Inferior parietal cortex (tissue), 1 donor: ENCODE measurements at regions not wholly inside any gene's neighbourhood (a gene's known extent, or its start where the extent isn't known, plus 50 kb on each side); places are given as distances from the start of the nearest gene placed in this dataset.

Experiments used
- DNase-seq: peaks from one replicate; pipeline ENCODE4 v3.0.0-alpha.2; 2016; ENCODE audit errors: extremely low spot score

DNA sequence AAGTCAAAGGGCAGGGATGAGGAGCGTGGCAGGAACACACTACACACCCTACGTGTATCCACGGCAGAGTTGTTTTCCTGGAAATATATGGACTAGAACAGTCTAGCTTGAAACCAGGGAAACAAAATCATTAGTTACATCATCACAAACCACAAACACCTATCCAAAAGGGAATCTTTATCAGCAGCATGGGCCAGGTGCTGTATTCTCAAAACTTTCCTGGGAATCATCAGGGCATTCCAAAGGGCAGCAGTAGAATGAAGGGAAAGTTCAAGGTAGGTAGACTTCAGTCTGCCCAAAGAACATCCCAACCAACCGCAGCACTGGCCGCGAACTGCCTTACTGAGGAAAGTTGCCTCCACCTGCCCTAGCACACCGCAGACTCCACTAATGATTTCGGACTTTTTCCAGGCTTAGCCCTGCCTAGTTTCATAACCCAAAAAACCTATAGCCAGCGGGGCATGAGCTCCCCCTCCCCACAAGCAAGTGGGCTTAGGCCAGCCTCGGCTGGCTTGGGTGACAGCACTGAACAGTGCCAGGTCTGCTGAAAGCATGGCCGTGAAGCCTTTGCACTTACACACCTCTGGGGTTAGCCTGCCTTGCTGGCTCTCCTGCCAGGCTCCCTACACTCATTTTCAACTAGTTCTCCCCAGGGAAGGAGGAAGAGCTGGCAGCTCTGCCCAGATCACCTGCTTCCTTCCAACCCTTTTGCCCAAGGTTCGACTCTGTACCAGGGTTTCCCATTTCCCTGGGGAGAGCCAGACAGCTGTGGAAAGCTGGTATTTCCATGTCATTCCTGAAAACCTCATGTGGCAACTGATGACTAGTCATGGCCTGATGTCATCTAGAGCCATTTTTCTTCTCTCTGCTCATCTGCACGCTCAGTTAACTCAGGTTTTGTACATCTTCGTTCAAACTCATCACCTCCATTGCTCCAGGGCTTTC lies 77.3 kb upstream of the UBAC2 start:
- DNase-seq, result no peak

DNA sequence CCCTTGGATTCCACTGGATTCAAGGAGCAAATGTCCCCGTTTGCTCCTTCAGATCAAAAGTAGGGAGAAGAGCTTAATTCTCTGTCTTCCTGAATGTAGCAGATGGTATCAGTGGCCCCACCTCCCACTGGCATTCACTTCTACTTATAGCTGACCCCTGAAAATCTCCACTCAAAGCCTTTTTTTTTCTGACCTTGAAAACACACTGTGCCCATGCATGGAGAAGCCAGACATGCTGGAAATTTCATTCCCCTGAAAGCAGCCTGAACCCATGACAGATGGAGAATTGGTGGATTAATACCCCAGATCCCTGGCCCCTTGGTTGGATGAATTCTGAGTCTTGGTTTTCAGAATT lies 76.6 kb upstream of the UBAC2 start:
- DNase-seq, result no peak

DNA sequence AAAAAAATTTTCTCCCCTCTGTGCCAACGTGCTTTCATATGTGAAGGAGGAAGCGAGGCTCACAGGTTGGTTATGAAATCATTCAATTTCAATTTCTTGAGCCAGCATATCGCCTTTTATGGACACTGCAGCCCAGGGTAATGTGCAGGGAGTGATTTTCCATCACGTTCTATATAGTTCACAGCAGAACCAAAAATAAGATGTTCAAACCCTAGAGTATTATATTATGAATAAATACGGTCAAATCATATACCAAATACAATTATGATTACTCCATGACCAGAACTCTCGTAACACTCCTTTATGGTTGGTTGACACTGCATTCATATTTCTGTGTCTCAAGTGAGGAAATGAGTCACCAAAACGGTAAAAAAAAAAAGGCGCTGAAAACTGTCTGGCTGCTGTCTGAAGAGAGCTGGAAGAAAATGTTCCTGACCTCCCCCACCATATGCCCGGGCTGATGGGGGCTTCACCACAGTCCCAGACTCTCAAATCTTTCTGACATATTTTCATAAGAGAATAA lies 75.8 kb upstream of the UBAC2 start:
- peak; percentile 42 for DNase-seq

DNA sequence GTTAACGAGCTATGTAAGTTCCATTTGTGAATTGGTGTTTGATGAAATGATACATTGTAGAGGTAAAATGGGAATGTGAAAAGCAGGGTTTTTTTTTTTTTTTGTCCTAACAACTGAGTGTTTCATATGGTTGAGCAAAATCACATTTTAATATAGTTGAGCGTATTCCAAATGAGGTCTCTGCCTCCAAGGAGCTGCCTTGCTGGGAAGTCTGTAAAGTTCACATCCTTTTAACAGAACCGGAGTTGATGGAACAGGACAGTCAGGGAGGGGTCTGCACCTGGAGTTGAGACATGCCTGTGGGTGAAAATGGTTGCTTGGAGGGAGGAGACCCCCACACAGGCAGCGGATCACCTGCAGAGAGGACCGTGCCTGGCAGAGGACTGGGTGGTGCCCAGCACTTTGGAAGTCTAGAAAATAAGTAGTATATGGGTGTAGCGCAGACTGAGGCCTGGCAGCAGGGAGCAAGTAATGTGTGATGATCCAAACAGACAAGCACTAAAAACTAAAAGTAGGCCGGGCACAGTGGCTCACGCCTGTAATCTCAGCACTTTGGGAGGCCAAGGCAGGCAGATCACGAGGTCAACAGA lies 75.2 kb upstream of the UBAC2 start:
- DNase-seq, result peak; percentile 5

DNA sequence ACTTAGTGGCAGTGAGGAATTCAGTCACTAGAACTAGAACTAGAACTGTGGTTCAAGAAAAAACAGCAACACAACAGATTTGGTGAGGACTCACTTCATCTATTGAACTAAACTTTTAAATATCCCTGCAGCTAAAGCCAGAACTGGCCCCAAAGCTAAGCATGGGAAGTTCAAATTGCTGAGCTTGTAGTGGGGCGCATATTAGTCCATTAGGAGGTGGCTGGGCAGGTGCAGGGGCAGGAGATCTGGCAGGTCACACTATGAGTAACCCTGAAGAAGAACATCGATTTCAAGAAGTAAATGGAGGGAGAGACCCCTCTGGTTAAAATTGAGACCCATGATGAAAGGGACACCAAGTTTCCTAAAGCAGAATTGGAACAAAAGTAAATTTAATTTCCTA lies 73.8 kb upstream of the UBAC2 start:
- no peak for DNase-seq

DNA sequence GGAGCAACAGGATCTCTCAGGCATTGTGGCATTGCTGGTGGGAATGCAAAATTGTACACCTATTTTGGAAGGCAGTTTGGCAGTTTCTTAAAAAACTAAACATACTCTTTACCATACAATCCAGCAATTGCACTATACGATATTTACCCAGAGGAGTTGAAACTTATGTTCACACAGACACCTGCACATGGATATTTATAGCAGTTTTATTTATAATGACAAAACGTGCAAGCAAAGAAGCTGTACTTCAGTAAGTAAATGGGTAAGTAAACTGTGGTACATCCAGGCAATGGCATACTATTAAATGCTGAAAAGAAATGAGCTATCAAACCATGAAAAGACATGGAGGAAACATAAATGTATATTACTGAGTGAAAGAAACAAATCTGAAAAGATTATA lies 71.6 kb upstream of the UBAC2 start:
- no peak for DNase-seq

DNA sequence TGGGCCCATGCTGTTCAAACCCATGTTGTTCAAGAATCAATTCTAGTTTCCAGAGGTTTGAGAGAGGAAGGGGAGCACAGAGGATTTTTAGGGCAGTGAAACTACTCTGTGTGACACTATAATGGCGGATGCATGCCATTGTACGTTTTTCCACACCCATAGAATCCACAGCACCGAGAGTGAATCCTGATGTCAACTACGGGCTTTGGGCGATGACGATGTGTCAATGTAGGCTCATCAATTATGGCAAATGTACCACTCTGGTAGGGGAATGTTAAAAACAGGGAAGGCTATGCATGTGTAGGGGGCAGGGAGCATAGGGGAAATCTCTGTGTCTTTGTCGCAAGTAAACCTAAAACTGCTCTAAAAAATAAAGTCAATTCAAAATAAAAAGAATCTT lies 70.7 kb upstream of the UBAC2 start:
- no peak for DNase-seq

DNA sequence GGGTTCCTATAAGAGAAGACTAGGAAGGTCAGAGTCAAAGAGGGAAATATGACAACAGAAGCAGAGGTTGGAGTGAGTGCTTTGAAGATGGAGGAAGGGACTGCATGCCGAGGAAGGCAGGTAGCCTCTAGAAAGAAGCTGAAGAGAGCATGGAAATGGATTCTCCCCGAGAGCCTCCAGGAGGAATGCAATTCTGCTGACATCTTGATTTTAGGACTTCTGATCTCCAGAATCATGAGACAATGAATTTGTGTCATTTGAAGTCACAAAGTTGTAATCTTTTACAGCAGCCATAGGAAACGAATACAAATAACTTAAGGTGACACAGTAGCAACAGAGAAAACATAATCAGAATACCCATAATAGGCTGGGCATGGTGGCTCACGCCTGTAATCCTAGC lies 69.2 kb upstream of the UBAC2 start:
- no peak for DNase-seq

DNA sequence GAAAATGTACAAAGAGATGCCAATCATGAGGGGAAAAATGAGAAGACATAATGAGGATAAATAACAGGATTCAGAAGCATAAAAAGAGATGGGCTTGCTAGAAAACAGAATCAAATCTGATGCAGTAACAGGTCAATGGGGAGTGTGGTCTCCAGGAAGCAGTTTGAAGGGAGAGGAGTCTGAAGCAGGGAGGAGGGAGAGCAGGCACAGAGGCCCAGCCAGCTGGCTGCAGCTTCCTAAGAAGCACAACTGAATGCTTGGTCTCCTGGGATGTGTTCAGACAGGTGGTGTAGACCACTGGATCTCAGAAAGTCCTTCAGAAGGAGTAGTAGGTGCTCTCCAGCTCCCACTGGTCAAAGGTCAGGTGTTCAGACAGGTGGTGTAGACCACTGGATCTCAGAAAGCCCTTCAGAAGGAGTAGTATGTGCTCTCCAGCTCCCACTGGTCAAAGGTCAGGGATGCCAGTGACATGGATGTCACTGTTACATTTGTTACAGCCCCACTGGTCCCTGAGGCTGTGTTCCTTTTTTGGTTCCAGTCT lies 68.3 kb upstream of the UBAC2 start:
- DNase-seq, result no peak

DNA sequence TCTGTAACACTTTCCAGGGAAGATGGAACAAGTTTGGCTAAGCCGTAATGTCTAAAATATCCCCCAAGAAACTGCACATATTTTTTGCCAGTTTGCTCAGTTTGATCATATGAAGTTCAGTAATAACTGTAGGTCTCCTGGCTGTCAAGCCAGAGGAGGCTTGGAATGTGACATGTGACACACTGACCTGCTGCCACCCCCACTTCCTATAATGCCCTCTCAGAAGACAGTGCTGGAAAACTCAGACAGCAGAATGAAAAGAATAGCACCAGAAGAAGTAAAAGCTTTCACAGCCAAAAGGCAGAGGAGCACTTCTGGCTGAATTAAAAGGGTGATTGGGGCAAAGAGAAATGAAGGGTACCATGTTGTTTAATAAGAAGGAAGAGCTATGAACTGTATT lies 67.4 kb upstream of the UBAC2 start:
- no peak for DNase-seq

DNA sequence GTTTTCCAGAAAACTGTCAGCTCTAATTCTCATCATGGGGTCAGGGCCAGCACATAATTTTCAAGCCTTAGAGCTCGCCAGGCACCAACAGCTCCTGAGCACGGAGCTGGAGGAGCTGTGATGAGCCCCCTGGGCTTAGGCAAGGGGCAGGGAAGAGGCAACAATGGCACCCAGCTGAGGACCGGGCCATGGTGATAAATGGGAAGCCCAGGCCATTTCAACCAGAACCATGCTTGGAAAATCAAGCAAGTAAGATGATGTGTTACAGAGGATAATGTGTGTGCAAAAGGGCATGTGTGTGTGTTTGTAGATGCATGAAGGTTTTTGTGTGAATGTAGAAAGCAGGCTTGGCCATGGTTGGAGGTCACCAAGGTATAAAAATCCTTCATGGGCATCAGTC lies 66.8 kb upstream of the UBAC2 start:
- no peak for DNase-seq

DNA sequence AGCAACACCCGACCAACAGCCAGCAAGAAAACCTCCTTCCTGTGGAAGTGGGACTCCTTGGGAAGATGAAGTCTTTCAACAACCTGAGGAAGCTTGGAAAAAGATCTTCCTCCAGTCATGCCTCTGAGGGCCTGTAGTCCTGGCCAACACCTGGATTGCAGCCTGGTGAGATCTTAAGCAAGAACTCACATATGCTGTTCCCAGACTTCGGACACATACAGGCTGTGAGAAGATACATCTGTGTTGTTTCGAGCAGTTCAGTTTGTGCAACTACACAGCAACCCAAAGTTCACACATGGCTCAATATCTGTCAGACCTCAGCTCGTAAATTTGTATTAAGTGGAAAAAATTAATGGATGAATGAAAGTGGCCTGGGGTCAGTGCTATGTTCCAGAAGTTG lies 65.1 kb upstream of the UBAC2 start:
- no peak for DNase-seq

DNA sequence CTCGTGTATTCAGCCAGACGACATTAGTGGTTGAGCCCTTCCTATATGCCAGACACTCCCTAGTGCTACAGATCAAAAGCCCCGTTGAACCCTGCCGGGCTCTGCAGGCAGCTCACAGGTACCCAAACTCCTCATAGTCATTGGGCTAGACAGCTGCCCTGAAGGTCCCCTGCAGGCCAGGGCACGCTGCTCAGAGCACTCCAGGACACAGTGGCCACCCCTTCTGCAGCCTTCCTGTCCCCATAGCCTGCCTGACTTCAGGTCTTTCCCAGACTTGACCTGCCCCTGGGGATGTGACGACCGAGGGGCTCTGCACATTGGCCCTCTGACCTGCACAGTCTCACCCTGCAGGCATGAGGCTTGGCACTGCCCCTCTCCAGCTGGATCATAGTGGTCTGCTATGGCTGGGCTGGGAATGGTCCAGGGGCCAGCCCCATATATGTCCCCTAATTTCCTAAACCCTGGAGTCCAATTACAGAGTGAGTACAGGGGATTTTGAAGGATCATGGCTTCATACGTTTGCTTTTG lies 64.2 kb upstream of the UBAC2 start:
- DNase-seq, result no peak

DNA sequence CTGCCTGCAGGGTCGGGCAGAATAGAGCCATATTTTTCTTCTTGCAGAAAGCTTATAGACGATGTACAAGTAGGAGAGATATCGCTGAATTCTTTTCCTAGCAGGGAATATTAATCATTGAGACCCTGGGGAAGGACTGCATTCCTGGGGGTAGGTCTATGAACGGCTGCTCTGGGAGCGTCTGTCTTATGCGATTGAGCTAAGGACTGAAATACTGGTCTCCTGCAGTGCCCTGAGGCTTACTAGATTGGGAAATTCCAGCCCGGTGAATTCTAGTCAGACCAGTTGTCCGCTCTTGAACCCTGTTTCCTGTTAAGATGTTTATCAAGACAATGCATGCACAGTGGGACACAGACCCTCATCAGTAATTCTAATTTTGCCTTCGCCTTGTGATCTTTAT lies 59.8 kb upstream of the UBAC2 start:
- no peak for DNase-seq

DNA sequence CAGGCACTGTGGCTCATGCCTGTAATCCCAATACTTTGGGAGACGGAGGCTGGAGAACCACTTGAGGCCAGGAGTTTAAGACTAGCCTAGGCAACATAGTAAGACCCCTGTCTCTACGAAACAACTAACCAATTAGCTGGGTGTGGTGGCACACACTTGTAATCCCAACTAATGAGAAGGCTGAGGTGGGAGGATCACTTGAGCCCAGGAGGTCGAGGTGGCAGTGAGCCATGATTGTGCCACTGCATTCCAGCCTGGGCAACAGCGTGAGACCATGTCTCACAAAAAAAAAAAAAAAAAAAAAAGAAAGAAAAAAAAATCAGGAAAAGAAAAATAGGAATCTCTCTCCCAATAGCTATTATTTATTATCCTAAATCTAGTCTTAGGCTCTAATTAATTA lies 56.8 kb upstream of the UBAC2 start:
- no peak for DNase-seq

DNA sequence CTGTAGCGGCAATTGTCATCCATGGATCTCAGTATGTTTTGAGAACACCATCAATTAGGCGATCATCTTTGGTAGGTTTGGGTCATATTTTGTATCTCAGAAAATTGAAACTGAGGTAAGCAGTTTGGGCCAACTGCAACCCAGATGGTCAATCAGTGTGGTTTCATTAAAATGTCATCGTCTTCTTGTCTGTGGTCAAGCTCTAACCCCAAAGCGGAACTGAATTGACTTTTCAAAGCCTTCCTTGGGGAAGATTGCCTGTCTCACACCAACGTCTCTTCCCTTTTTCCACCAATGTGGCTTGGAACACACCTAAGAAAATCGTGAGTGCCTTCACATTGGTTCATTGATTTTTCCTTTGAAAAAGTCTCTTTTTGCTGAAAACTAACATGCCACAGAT lies 56.3 kb upstream of the UBAC2 start:
- no peak for DNase-seq

DNA sequence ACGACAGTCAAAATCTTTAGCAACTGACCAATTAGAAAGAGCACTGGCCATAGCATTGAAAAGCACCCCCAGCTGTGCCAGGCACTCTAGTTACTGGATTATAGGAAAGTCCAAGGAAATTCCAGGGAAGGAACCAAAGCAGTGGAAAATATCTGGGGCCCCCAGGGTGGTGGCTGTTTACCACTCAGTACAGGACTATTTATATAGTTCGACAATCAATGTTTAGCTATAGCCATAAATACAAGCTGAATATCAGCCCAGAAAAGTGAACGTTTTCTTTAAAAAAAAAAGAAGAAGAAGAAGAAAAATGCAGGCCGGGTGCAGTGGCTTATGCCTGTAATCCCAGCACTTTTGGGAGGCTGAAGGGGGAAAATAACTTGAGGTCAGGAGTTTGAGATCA lies 55.2 kb upstream of the UBAC2 start:
- no peak for DNase-seq

DNA sequence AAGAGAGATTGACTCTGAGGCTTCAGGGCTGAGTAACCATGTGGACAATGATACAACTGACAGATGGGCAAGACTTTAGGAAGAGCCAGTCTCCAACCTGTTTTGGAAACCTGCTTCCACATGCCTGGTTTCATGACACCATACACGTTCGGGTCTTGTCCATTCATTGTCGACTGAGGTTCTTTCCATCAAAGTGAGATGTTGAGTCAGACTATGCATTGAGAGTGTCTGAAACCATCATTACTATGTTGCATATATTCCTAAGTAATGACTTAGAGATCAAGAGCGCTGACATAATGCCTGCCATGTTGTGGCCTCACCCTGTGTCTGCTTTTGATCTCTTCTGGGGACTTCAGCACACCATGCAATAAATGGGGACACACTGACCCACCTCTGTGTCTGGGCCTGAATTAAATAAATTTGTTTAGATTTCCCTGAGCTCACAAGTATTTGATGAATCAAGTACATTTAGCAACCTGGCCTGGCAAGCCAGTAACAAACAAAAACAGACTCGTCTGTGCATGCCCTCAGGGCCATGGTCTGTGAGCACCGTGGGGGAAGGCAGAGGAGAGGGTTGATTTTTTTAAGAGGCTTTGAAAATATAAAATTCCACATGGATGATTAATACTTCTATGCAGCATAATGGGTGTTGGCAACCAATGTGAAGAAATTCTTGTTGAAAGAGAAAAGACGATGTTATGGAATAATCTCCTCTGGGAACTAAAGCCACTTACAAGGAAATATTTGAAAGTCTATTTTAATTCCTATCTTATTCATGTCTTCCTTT lies 49.9 kb upstream of the UBAC2 start:
- no peak for DNase-seq
